ENCODE measurements at regions not wholly inside any gene's neighbourhood (a gene's known extent, or its start where the extent isn't known, plus 50 kb on each side); places are given as distances from the start of the nearest gene placed in this dataset.

DNA sequence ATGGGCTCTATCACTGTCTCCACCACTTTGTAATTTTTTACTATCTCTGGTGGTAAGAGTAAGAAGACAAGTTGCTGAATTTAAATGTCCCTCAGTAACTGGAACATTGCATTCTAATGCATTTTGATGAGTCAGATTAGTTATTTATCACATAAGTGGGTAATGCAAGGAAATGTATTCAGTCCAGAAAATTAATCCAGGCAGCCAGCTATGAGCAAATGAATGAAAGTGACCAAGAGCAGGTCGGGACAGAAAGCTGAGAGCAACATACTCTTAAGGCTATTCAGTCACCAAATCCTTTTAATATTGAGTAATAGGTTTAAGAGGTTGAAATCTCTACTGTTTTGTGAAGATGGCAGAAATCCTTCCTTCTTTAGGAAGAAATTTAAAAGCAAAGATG, 265.5 kb upstream of the PARD3B start:
- TF ChIP-seq, protein P1, sequence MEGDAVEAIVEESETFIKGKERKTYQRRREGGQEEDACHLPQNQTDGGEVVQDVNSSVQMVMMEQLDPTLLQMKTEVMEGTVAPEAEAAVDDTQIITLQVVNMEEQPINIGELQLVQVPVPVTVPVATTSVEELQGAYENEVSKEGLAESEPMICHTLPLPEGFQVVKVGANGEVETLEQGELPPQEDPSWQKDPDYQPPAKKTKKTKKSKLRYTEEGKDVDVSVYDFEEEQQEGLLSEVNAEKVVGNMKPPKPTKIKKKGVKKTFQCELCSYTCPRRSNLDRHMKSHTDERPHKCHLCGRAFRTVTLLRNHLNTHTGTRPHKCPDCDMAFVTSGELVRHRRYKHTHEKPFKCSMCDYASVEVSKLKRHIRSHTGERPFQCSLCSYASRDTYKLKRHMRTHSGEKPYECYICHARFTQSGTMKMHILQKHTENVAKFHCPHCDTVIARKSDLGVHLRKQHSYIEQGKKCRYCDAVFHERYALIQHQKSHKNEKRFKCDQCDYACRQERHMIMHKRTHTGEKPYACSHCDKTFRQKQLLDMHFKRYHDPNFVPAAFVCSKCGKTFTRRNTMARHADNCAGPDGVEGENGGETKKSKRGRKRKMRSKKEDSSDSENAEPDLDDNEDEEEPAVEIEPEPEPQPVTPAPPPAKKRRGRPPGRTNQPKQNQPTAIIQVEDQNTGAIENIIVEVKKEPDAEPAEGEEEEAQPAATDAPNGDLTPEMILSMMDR (IDR thresholded peaks at IDR 0.05) = no peak
- TF ChIP-seq EZH2 (IDR thresholded peaks at IDR 0.05; ENCODE audit: borderline replicate concordance, insufficient read depth, low read depth, low read length, poor library complexity, severe bottlenecking) = no peak
